GM18511 (cell line): ENCODE measurements at regions not wholly inside any gene's neighbourhood (a gene's known extent, or its start where the extent isn't known, plus 50 kb on each side); places are given as distances from the start of the nearest gene placed in this dataset.

ENCODE experiments used
- ATAC-seq: cut with Tn5 transposase; IDR thresholded peaks from one replicate; pipeline ENCODE4 v1.9.1; 2021; ENCODE audit warnings: mild to moderate bottlenecking, moderate library complexity; ENCODE audit not compliant: unreplicated experiment

GRCh38 chr9:119781886-119782285 lies 412.7 kb upstream of the BRINP1 start:
- ATAC-seq, result no peak

- no peak for ATAC-seq
Measured at GRCh38 chr9:119775410-119775809, 406.2 kb upstream of the BRINP1 start.

- ATAC-seq, result no peak
Measured at GRCh38 chr9:119773823-119774222, 404.6 kb upstream of the BRINP1 start.

GRCh38 chr9:119771341-119771740 lies 402.1 kb upstream of the BRINP1 start:
- ATAC-seq, result no peak

GRCh38 chr9:119768266-119768665 lies 399.0 kb upstream of the BRINP1 start:
- no peak for ATAC-seq

GRCh38 chr9:119765632-119766175 lies 396.5 kb upstream of the BRINP1 start:
- ATAC-seq, result no peak

GRCh38 chr9:119763260-119763659 lies 394.0 kb upstream of the BRINP1 start:
- no peak for ATAC-seq

- no peak for ATAC-seq
Measured at GRCh38 chr9:119761812-119762211, 392.6 kb upstream of the BRINP1 start.

GRCh38 chr9:119758990-119759389 lies 389.8 kb upstream of the BRINP1 start:
- no peak for ATAC-seq

GRCh38 chr9:119758241-119758640 lies 389.0 kb upstream of the BRINP1 start:
- ATAC-seq, result no peak

GRCh38 chr9:119739476-119739875 lies 370.2 kb upstream of the BRINP1 start:
- no peak for ATAC-seq

GRCh38 chr9:119736491-119737454 lies 367.5 kb upstream of the BRINP1 start:
- ATAC-seq, result peak; percentile 100

GRCh38 chr9:119727988-119728387 lies 358.8 kb upstream of the BRINP1 start:
- ATAC-seq, result no peak

GRCh38 chr9:119726035-119726434 lies 356.8 kb upstream of the BRINP1 start:
- no peak for ATAC-seq

GRCh38 chr9:119722384-119722783 lies 353.1 kb upstream of the BRINP1 start:
- no peak for ATAC-seq

GRCh38 chr9:119712325-119712724 lies 343.1 kb upstream of the BRINP1 start:
- no peak for ATAC-seq

GRCh38 chr9:119709431-119709830 lies 340.2 kb upstream of the BRINP1 start:
- ATAC-seq, result no peak

- ATAC-seq, result no peak
Measured at GRCh38 chr9:119707228-119707845, 338.1 kb upstream of the BRINP1 start.

- no peak for ATAC-seq
Measured at GRCh38 chr9:119701651-119702050, 332.4 kb upstream of the BRINP1 start.

- ATAC-seq, result no peak
Measured at GRCh38 chr9:119698535-119698934, 329.3 kb upstream of the BRINP1 start.

GRCh38 chr9:119697996-119698395 lies 328.8 kb upstream of the BRINP1 start:
- no peak for ATAC-seq

- ATAC-seq, result no peak
Measured at GRCh38 chr9:119689879-119690278, 320.6 kb upstream of the BRINP1 start.
